HG03066 (cell line): ENCODE measurements at regions not wholly inside any gene's neighbourhood (a gene's known extent, or its start where the extent isn't known, plus 50 kb on each side); places are given as distances from the start of the nearest gene placed in this dataset.

ENCODE experiments used
- ATAC-seq: cut with Tn5 transposase; IDR thresholded peaks from one replicate; pipeline ENCODE4 v1.9.1; 2021; ENCODE audit warnings: low read depth; ENCODE audit not compliant: unreplicated experiment

- ATAC-seq: no peak
These were observed 51.9 kb upstream of the CDIN1 start for GRCh38 chr15:36527235-36528162.

GRCh38 chr15:36529296-36530011 is 50.0 kb upstream of the CDIN1 start:
- ATAC-seq: no peak
